ENCODE measurements at regions not wholly inside any gene's neighbourhood (a gene's known extent, or its start where the extent isn't known, plus 50 kb on each side); places are given as distances from the start of the nearest gene placed in this dataset.

DNA sequence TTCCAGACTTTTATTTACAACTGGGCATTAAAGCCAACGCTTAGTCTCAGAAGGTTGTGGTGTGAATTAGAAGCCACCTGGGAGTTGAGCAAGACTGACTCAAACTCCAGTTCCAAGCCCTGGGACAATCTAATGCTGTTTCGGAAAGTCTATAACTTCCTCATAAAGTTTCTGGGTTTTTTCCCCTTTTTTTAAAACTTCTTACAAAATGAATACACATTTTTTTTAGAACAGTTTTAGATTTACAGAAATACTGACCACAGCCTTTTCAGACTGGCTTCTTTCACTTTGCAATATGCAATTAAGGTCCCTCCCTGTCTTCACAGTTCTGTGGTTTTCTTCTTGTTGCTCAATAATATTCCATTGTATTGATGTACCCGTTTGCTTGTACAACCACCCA is 115.9 kb upstream of the TWIST2 start:
- no peaks in the 10 kb centered on the region for H3K9me3 ChIP-seq
- no peaks in the 10 kb centered on the region for H3K27me3 ChIP-seq
- no peaks in the 10 kb centered on the region for H3K36me3 ChIP-seq
- no peak overlapping the region for H3K27ac ChIP-seq
- WGBS, 2 donors, result 67 to 70% methylated on average over 3 of the region's 3 CpGs
- H3K4me3 ChIP-seq, result no peak overlapping the region
- intact Hi-C loops (cut with DNase I), result no loop called here
- DNase-seq (no peak), FAIRE-seq (no peak), ATAC-seq (peak in 1 of 4 donors; percentile 39)
- no peaks in the 10 kb centered on the region for H3K4me1 ChIP-seq
- TF ChIP-seq, protein P1, sequence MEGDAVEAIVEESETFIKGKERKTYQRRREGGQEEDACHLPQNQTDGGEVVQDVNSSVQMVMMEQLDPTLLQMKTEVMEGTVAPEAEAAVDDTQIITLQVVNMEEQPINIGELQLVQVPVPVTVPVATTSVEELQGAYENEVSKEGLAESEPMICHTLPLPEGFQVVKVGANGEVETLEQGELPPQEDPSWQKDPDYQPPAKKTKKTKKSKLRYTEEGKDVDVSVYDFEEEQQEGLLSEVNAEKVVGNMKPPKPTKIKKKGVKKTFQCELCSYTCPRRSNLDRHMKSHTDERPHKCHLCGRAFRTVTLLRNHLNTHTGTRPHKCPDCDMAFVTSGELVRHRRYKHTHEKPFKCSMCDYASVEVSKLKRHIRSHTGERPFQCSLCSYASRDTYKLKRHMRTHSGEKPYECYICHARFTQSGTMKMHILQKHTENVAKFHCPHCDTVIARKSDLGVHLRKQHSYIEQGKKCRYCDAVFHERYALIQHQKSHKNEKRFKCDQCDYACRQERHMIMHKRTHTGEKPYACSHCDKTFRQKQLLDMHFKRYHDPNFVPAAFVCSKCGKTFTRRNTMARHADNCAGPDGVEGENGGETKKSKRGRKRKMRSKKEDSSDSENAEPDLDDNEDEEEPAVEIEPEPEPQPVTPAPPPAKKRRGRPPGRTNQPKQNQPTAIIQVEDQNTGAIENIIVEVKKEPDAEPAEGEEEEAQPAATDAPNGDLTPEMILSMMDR (IDR thresholded peaks at IDR 0.05), result no peak

DNA sequence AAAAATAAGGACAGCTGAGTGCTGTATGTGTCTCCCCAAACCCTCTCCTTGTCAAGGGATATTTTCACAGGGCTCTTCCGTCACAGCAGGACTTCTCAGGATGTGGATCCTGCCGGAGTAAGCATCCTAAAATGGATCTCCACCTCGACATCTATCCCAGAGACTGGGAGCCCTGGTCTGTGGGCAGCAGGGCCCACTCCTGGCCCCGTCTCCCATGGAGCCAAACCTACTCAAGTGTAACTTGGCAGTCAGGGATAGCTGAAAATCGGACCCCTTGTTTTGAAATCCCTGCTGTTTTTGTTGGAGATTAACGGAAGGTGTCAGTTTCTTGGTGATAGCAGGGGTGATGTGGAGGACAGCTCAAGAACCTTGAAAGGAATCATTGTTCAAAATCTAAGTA is 109.0 kb upstream of the TWIST2 start:
- TF ChIP-seq, protein P1 (IDR thresholded peaks at IDR 0.05), result no peak
- DNase-seq, result no peak
- no peak for FAIRE-seq
- 49 to 70% methylated on average over 6 of the region's 6 CpGs for WGBS, 2 donors
- Histone ChIP-seq H3K4me3 (no peak overlapping the region), H3K36me3 (no peaks in the 10 kb centered on the region), H3K4me1 (no peaks in the 10 kb centered on the region), H3K27me3 (no peaks in the 10 kb centered on the region), H3K9me3 (no peaks in the 10 kb centered on the region), H3K27ac (no peak overlapping the region)
- intact Hi-C loops (cut with DNase I), result no loop called here
- ATAC-seq, result no peak

GRCh38 chr2:238739668-238740067 is 108.2 kb upstream of the TWIST2 start:
- FAIRE-seq, result no peak

DNA sequence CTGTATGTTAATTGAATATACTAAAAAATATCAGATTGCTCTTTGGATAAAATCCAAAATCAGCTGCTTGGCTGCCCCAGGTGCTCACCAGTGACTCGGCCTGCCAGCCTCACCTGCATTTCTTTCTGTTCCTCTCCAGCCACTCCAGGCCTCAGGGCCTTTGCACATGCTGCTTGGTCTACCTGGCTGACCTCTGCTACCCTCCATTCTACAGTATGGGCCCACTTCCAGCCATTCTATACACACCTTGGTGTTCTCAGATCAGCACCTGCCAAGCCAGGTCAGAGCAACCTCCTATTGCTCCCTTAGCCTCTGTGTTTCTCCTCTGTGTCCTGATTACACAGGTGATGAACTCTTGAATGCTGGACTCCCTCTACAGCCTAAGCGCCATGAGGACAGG is 106.6 kb upstream of the TWIST2 start:
- intact Hi-C loops (cut with DNase I), result no loop called here
- TF ChIP-seq, protein P1 (IDR thresholded peaks at IDR 0.05), result no peak
- 63 to 79% methylated on average over 2 of the region's 2 CpGs for WGBS, 2 donors
- Histone ChIP-seq H3K4me3 (no peak overlapping the region), H3K4me1 (no peaks in the 10 kb centered on the region), H3K27me3 (no peaks in the 10 kb centered on the region), H3K27ac (no peak overlapping the region), H3K36me3 (no peaks in the 10 kb centered on the region), H3K9me3 (no peaks in the 10 kb centered on the region)
- DNase-seq (no peak), ATAC-seq (no peak), FAIRE-seq (no peak)

More at GRCh38 chr2:238739668-238740067, 108.2 kb upstream of the TWIST2 start:
- TF ChIP-seq, protein P1 (IDR thresholded peaks at IDR 0.05), result no peak
- intact Hi-C loops (cut with DNase I), result no loop called here
- 63 to 68% methylated on average over 5 of the region's 5 CpGs for WGBS, 2 donors
- DNase-seq (no peak), ATAC-seq (no peak)
- Histone ChIP-seq H3K36me3 (no peaks in the 10 kb centered on the region), H3K27me3 (no peaks in the 10 kb centered on the region), H3K27ac (no peak overlapping the region), H3K4me3 (no peak overlapping the region), H3K4me1 (no peaks in the 10 kb centered on the region), H3K9me3 (no peaks in the 10 kb centered on the region)

DNA sequence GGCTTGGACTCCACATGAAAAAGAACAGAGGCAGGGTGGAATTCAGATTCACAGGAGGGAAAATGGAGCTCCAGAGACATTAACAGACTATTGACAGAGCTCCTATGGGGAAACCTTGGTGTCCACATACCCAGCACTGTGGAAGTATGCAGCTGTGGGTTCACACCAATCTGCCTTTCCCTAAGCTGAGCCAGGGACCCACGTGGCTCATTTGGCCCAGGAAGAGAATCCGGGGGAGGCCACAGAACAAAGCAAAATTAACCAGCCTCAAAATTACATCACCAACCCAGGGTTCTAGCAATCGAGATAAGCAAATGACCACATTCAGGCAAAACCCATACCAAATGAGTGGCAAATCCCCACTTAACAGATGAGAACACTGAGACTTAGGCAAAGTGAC is 105.8 kb upstream of the TWIST2 start:
- DNase-seq, result no peak
- intact Hi-C loops (cut with DNase I), result no loop called here
- Histone ChIP-seq H3K27me3 (no peaks in the 10 kb centered on the region), H3K9me3 (no peaks in the 10 kb centered on the region), H3K4me1 (no peaks in the 10 kb centered on the region), H3K4me3 (no peak overlapping the region), H3K27ac (no peak overlapping the region), H3K36me3 (no peaks in the 10 kb centered on the region)
- no peak for ATAC-seq
- no peak for FAIRE-seq
- TF ChIP-seq, protein P1 (IDR thresholded peaks at IDR 0.05), result no peak
- 38 to 40% methylated on average over 3 of the region's 3 CpGs for WGBS, 2 donors

Data from pancreas (tissue), 10 donors.